Endothelial cell of umbilical vein (primary cell): ENCODE measurements at regions not wholly inside any gene's neighbourhood (a gene's known extent, or its start where the extent isn't known, plus 50 kb on each side); places are given as distances from the start of the nearest gene placed in this dataset. TPM values are rescaled to one million over a fixed set of nuclear protein-coding genes. Genes with fewer than 3 reads are reported as not detected.

Source experiments
- BruUV-seq: library from RNA; stranded (reverse); fragments of 400-500 nt; replicated peaks from 2 replicates; lab custom pipeline; 2021; lab: Mats Ljungman, UMichigan
- CTCF ChIA-PET: fragments of 300-600, 350-600 bp; sonication (Branson Sonifier 250); formaldehyde crosslinking; loops from one replicate; lab custom pipeline; 2021; ENCODE audit warnings: antibody characterized with exemption, inconsistent platforms; lab: Charles Lee
- POLR2A ChIA-PET: fragments of 300-600, 350-600 bp; sonication (Branson Sonifier 250); formaldehyde crosslinking; loops from one replicate; lab custom pipeline; 2021; ENCODE audit warnings: antibody characterized with exemption, inconsistent platforms; lab: Charles Lee
- DNase-seq: peaks from one replicate; pipeline ENCODE4 v3.0.0-alpha.2; 2011; ENCODE audit warnings: low read depth, low spot score
- FAIRE-seq: peaks from 2 replicates; lab custom pipeline; 2011; peaks lifted over from hg19 to GRCh38; lab: Jason Lieb, UNC
- H2AFZ ChIP-seq: 2 replicates; pipeline ENCODE4 v1.6.0; 2012; ENCODE audit warnings: low read depth, low read length, control low read depth, inconsistent platforms
- H3K27ac ChIP-seq: 2 replicates; pipeline ENCODE4 v1.5.1; 2011; ENCODE audit warnings: low read depth, mild to moderate bottlenecking, control low read depth, low read length, moderate library complexity; ENCODE audit not compliant: insufficient read depth
- H3K27me3 ChIP-seq, 2 experiments: 2 replicates each; pipeline versions ENCODE4 v1.6.0 to v1.6.1; 2011; ENCODE audit warnings: low read length in 2 of 2, mixed read lengths in 1 of 2; ENCODE audit not compliant: control insufficient read depth in 2 of 2, insufficient read depth in 2 of 2
- H3K36me3 ChIP-seq, 2 experiments: 2 replicates in 1 of 2; 3 replicates in 1 of 2; pipeline ENCODE4 v1.5.1; 2011; ENCODE audit warnings: low read length in 2 of 2, mild to moderate bottlenecking in 1 of 2, moderate library complexity in 1 of 2; ENCODE audit not compliant: control insufficient read depth in 2 of 2, insufficient read depth in 2 of 2; ENCODE audit errors: extremely low read depth in 1 of 2
- H3K4me1 ChIP-seq: 3 replicates; pipeline ENCODE4 v1.5.1; 2011; ENCODE audit warnings: mild to moderate bottlenecking, low read length; ENCODE audit not compliant: control insufficient read depth, insufficient read depth; ENCODE audit errors: extremely low read depth
- H3K4me2 ChIP-seq: 2 replicates; pipeline ENCODE4 v1.6.1; 2011; ENCODE audit warnings: low read length, control low read depth, mixed read lengths; ENCODE audit not compliant: insufficient read depth
- H3K4me3 ChIP-seq, 3 experiments: fragments of 200-600 bp in 1 of 3; sonication (generic), shearing (Covaris generic) in 1 of 3; replicated peaks in 1 of 3; 2 replicates each; pipeline ENCODE4 v1.5.1; 2011 to 2016; ENCODE audit warnings: control low read depth in 3 of 3, low read length in 3 of 3, mild to moderate bottlenecking in 2 of 3, inconsistent platforms in 1 of 3, low read depth in 1 of 3, moderate library complexity in 1 of 3; ENCODE audit not compliant: insufficient read depth in 1 of 3
- H3K79me2 ChIP-seq: 2 replicates; pipeline ENCODE4 v1.6.0; 2012; ENCODE audit warnings: low read length, inconsistent platforms; ENCODE audit not compliant: control insufficient read depth, insufficient read depth
- H3K9ac ChIP-seq: replicated peaks from 2 replicates; pipeline ENCODE3; 2011; ENCODE audit warnings: low read length, control low read depth; ENCODE audit not compliant: insufficient read depth; ENCODE audit errors: extremely low read depth
- H3K9me1 ChIP-seq: replicated peaks from 3 replicates; pipeline ENCODE4 v1.6.0; 2011; ENCODE audit warnings: mild to moderate bottlenecking, low read length; ENCODE audit not compliant: control insufficient read depth, insufficient read depth; ENCODE audit errors: extremely low read depth
- H3K9me3 ChIP-seq: replicated peaks from 2 replicates; pipeline ENCODE4 v1.5.1; 2012; ENCODE audit warnings: low read length, inconsistent platforms; ENCODE audit not compliant: control insufficient read depth, insufficient read depth
- H4K20me1 ChIP-seq: replicated peaks from 2 replicates; pipeline ENCODE3; 2011; ENCODE audit warnings: mild to moderate bottlenecking, low read length; ENCODE audit not compliant: control insufficient read depth, insufficient read depth; ENCODE audit errors: extremely low read depth
- EZH2 ChIP-seq: IDR thresholded peaks from 2 replicates; pipeline ENCODE4 v1.6.1; 2012; ENCODE audit warnings: borderline replicate concordance, low read depth, mild to moderate bottlenecking, moderate library complexity, low read length, inconsistent platforms; ENCODE audit not compliant: severe bottlenecking
- JUN ChIP-seq: IDR thresholded peaks from 2 replicates; pipeline ENCODE4 v1.6.1; 2011; ENCODE audit warnings: borderline replicate concordance, low read depth; ENCODE audit not compliant: insufficient read length, insufficient read depth
- MYC ChIP-seq: IDR thresholded peaks from one replicate; pipeline ENCODE4 v1.6.1; 2011; ENCODE audit warnings: mild to moderate bottlenecking, low read depth, low read length
- POLR2A ChIP-seq: IDR thresholded peaks from 2 replicates; pipeline ENCODE4 v1.6.1; 2012; ENCODE audit warnings: low read depth, mild to moderate bottlenecking, control low read depth, low read length
- POLR2AphosphoS5 ChIP-seq: IDR thresholded peaks from 2 replicates; pipeline ENCODE4 v1.6.1; 2012; ENCODE audit warnings: low read depth, mild to moderate bottlenecking, control low read depth, low read length, moderate library complexity; ENCODE audit not compliant: insufficient read depth
- dilution Hi-C: fragments of 300-500 bp; cut with MboI; formaldehyde crosslinking; loops from one replicate; pipeline ENCODE4 v1.15.0; 2019; ENCODE audit warnings: low sequenced_read_pairs; ENCODE audit not compliant: extremely low pct_ligation_motif_present
- intact Hi-C: fragments of 100-400 bp; cut with micrococcal nuclease; formaldehyde crosslinking; loops from one replicate; pipeline ENCODE4 v1.10.0; 2022
- small RNA-seq: library from RNA; depleted of rRNA; stranded (forward); fragments of <200 nt; gene quantifications from one replicate; pipeline ENCODE3, GENCODE V24; 2012; ENCODE audit warnings: low replicate concordance, low read depth; ENCODE audit not compliant: insufficient read depth, insufficient read length

- Histone ChIP-seq H3K27me3 (no peaks in the 10 kb centered on the region), H2AFZ (no peak overlapping the region), H3K9ac (no peak overlapping the region), H3K9me1 (no peaks in the 10 kb centered on the region), H3K36me3 (no peaks in the 10 kb centered on the region), H4K20me1 (no peaks in the 10 kb centered on the region), H3K79me2 (no peaks in the 10 kb centered on the region), H3K9me3 (no peaks in the 10 kb centered on the region), H3K4me1 (no peaks in the 10 kb centered on the region), H3K27ac (no peak overlapping the region), H3K4me2 (no peak overlapping the region), H3K4me3 (no peak overlapping the region)
- intact Hi-C loops (no loop called here), dilution Hi-C loops (no loop called here)
- FAIRE-seq: no peak
- ChIA-PET POLR2A (no interaction called here), CTCF (interaction anchor here (2.6 kb wide), 1 partner anchor 10 kb away, joined by 18 read pairs; no protein-coding TSS in a partner anchor)
- no TSS peak for BruUV-seq
- no peak for DNase-seq
- TF ChIP-seq JUN (no peak), MYC (no peak), EZH2 (no peak), POLR2AphosphoS5 (no peak), POLR2A (no peak)
Measured at GRCh38 chr3:11954312-11954934, 49.8 kb upstream of the SYN2 start.

Small RNA genes in the stretch of these regions (small RNA-seq; reads per million reads assigned to genes)
- gene RN7SL147P: not detected
